ENCODE measurements at regions not wholly inside any gene's neighbourhood (a gene's known extent, or its start where the extent isn't known, plus 50 kb on each side); places are given as distances from the start of the nearest gene placed in this dataset.

DNA sequence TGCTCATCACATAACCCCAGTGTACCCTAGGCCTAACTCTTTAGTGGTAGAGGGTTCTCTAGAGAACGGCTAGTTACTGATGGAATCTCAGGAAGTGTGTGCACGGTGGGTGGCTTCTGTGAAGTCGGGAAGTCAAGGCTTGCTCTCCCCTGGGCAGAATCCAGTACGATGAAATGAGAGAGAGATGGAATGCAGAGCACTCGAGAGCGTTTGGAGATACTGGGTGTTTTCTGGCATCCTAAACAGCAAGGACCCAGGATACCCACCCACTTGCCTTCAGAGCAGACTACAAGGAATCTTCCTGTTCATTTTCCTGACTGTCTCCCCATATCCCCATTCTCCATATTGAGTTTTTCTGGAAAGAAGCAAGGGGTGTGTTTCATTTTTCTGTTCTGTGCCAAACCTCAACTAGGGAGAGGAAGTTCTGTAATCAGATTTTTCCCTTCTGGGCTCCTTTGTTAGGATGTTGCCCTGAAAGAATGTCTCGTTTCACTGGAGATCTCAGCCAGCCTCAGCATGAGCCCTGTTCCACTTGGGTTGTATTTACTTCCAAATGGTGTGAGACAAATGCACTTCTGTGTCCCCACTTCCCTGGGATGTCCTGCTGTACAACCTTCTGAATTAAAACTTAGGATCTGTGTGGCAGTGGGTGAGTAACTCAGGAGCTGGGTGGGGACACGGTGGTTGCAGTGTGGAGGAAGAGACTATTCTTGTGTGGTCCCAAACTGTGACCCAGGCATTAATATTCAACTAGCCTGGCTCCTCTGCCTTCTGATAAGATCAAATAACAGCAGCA, 108.9 kb upstream of the SPRY4 start:
- no peaks in the 10 kb centered on the region for H3K36me3 ChIP-seq (ENCODE audit: low read depth)
- DNase-seq (ENCODE audit: low spot score), result no peak
- H3K27ac ChIP-seq (ENCODE audit: poor library complexity, severe bottlenecking), result no peak overlapping the region
- H3K9me3 ChIP-seq (ENCODE audit: severe bottlenecking), result no peaks in the 10 kb centered on the region
- TF ChIP-seq, protein P1, sequence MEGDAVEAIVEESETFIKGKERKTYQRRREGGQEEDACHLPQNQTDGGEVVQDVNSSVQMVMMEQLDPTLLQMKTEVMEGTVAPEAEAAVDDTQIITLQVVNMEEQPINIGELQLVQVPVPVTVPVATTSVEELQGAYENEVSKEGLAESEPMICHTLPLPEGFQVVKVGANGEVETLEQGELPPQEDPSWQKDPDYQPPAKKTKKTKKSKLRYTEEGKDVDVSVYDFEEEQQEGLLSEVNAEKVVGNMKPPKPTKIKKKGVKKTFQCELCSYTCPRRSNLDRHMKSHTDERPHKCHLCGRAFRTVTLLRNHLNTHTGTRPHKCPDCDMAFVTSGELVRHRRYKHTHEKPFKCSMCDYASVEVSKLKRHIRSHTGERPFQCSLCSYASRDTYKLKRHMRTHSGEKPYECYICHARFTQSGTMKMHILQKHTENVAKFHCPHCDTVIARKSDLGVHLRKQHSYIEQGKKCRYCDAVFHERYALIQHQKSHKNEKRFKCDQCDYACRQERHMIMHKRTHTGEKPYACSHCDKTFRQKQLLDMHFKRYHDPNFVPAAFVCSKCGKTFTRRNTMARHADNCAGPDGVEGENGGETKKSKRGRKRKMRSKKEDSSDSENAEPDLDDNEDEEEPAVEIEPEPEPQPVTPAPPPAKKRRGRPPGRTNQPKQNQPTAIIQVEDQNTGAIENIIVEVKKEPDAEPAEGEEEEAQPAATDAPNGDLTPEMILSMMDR (IDR thresholded peaks at IDR 0.05; ENCODE audit: poor library complexity, severe bottlenecking), result no peak
- H3K4me1 ChIP-seq (ENCODE audit: insufficient read depth, poor library complexity, severe bottlenecking), result no peaks in the 10 kb centered on the region
- H3K27me3 ChIP-seq (ENCODE audit: insufficient read depth, poor library complexity, severe bottlenecking), result no peaks in the 10 kb centered on the region
- no peak for ATAC-seq (ENCODE audit: low read depth)
- H3K4me3 ChIP-seq (ENCODE audit: severe bottlenecking), result no peak overlapping the region

DNA sequence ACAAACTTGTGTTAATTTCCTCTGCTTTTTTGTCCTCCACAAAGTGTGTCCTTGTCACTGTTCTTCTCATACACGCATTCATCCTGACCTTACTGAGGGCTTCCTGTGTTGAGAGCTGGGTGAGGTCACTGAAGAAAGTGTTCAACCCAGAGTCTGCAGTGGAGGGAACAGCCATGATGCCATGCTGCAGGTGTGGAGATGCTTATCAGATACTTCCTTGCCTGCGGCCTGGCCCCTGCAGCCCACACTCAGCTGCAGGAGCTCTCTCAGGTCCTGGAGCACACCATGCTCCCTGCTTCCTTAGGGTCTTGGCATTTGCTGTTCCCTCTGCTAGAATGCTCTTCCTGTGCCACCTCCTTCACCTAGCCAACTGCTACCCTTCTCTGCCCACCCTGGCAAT, 108.1 kb upstream of the SPRY4 start:
- Histone ChIP-seq H3K4me1 (ENCODE audit: insufficient read depth, poor library complexity, severe bottlenecking) (no peaks in the 10 kb centered on the region), H3K9me3 (ENCODE audit: severe bottlenecking) (no peaks in the 10 kb centered on the region), H3K27ac (ENCODE audit: poor library complexity, severe bottlenecking) (no peak overlapping the region), H3K27me3 (ENCODE audit: insufficient read depth, poor library complexity, severe bottlenecking) (no peaks in the 10 kb centered on the region), H3K36me3 (ENCODE audit: low read depth) (no peaks in the 10 kb centered on the region), H3K4me3 (ENCODE audit: severe bottlenecking) (no peak overlapping the region)
- peak; percentile 40; the same call in 2 of the 3 replicates for ATAC-seq (ENCODE audit: low read depth)
- no peak for DNase-seq (ENCODE audit: low spot score)
- TF ChIP-seq, protein P1 (IDR thresholded peaks at IDR 0.05; ENCODE audit: poor library complexity, severe bottlenecking), result no peak

DNA sequence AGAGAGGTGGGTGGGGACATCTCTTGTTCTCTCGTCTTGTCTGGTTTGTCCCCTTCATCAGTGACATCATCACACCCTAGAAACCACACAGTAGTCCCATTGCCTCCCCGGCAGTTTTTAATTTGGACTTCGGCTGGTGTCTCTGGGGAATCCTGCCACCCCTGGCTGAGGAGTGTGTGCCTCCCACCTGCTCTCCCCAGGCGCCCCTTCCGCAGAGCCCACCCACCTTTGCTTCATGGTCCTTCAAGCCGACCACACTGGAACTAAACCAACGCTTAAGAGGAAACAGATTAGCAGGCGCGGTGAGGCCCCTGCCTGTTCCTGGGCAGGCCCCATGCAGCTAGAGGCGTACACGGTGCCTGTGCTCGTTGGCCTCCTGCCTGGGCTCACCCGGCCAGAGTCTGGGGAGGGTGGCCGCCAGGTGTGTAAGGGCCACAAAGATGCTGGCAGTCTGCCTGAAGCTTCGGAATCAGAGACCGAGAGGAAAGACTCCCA, 107.6 kb upstream of the SPRY4 start:
- TF ChIP-seq, protein P1 (IDR thresholded peaks at IDR 0.05; ENCODE audit: poor library complexity, severe bottlenecking), result no peak
- ATAC-seq (ENCODE audit: low read depth), result no peak
- DNase-seq (ENCODE audit: low spot score), result no peak
- Histone ChIP-seq H3K27me3 (ENCODE audit: insufficient read depth, poor library complexity, severe bottlenecking) (no peaks in the 10 kb centered on the region), H3K4me3 (ENCODE audit: severe bottlenecking) (no peak overlapping the region), H3K9me3 (ENCODE audit: severe bottlenecking) (no peaks in the 10 kb centered on the region), H3K36me3 (ENCODE audit: low read depth) (no peaks in the 10 kb centered on the region), H3K4me1 (ENCODE audit: insufficient read depth, poor library complexity, severe bottlenecking) (no peaks in the 10 kb centered on the region), H3K27ac (ENCODE audit: poor library complexity, severe bottlenecking) (no peak overlapping the region)

DNA sequence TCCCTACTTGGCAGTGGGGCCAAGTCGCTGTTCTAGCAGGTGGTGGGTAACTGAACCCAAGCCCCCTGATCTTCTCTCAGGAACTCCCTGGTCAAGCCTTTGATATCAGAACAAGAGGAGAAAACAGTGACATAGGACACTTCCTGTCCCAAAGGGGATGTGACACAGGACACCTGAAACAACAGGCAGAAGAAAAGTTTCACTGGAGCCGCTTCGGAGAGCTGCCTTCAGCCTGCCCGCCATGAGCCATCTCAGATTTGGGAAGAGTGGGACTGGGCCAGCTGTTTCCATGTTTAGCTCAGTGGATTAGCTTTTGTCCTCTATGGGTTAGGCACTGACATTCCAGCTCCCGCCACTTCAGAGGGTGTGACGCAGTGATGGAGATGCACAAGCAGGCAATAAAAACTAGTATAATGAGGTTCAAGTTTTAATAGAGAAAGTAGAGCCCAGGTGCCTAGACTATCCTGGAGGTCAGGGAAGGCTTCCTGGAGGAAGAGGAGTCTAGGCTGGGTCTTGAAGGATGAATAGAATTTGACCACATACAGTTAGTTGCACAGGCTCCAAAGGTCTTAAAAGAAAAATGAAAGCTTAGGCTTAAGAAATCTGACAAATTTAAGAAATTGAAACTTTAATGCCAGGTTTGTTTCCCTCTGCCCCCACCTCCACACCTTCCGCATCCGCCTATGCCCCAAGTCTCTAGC, 104.1 kb upstream of the SPRY4 start:
- H3K4me3 ChIP-seq (ENCODE audit: severe bottlenecking), result no peak overlapping the region
- H3K36me3 ChIP-seq (ENCODE audit: low read depth), result no peaks in the 10 kb centered on the region
- DNase-seq (ENCODE audit: low spot score) (no peak), ATAC-seq (ENCODE audit: low read depth) (no peak)
- H3K27ac ChIP-seq (ENCODE audit: poor library complexity, severe bottlenecking), result no peak overlapping the region
- H3K4me1 ChIP-seq (ENCODE audit: insufficient read depth, poor library complexity, severe bottlenecking), result no peaks in the 10 kb centered on the region
- H3K9me3 ChIP-seq (ENCODE audit: severe bottlenecking), result no peaks in the 10 kb centered on the region
- no peaks in the 10 kb centered on the region for H3K27me3 ChIP-seq (ENCODE audit: insufficient read depth, poor library complexity, severe bottlenecking)
- TF ChIP-seq, protein P1 (IDR thresholded peaks at IDR 0.05; ENCODE audit: poor library complexity, severe bottlenecking), result no peak
